Panc1 (cell line): ENCODE measurements at regions not wholly inside any gene's neighbourhood (a gene's known extent, or its start where the extent isn't known, plus 50 kb on each side); places are given as distances from the start of the nearest gene placed in this dataset.

Source experiments
- POLR2AphosphoS5 ChIP-seq: IDR thresholded peaks from 2 replicates; pipeline ENCODE4 v1.6.1; 2012; ENCODE audit warnings: mild to moderate bottlenecking, low read depth, low read length, moderate library complexity
- TF ChIP-seq, protein P1 (sequence below): fragments of 450-650 bp; IDR thresholded peaks from 2 replicates; pipeline ENCODE4 v1.5.1; 2017; ENCODE audit warnings: mild to moderate bottlenecking

- TF ChIP-seq, protein P1, sequence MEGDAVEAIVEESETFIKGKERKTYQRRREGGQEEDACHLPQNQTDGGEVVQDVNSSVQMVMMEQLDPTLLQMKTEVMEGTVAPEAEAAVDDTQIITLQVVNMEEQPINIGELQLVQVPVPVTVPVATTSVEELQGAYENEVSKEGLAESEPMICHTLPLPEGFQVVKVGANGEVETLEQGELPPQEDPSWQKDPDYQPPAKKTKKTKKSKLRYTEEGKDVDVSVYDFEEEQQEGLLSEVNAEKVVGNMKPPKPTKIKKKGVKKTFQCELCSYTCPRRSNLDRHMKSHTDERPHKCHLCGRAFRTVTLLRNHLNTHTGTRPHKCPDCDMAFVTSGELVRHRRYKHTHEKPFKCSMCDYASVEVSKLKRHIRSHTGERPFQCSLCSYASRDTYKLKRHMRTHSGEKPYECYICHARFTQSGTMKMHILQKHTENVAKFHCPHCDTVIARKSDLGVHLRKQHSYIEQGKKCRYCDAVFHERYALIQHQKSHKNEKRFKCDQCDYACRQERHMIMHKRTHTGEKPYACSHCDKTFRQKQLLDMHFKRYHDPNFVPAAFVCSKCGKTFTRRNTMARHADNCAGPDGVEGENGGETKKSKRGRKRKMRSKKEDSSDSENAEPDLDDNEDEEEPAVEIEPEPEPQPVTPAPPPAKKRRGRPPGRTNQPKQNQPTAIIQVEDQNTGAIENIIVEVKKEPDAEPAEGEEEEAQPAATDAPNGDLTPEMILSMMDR = no peak
- TF ChIP-seq POLR2AphosphoS5 = no peak
Observed at GRCh38 chr20:48234951-48235350, 449.7 kb upstream of the SULF2 start.
